Esophagus squamous epithelium (tissue), 5 donors: ENCODE measurements at regions not wholly inside any gene's neighbourhood (a gene's known extent, or its start where the extent isn't known, plus 50 kb on each side); places are given as distances from the start of the nearest gene placed in this dataset.

ENCODE experiments used
- DNase-seq: peaks from one replicate; lab custom pipeline; 2025; lab: John Stamatoyannopoulos, UW
- H3K27ac ChIP-seq, 4 donors: fragments of 200-600 bp; sonication (generic); one replicate each; pipeline ENCODE4 v1.5.1; 2016 to 2019; ENCODE audit warnings: mild to moderate bottlenecking in 1 of 4
- H3K27me3 ChIP-seq, 4 donors: fragments of 200-600 bp; sonication (generic); 1 replicate in 3 of 4; 2 replicates in 1 of 4; pipeline versions ENCODE4 v1.5.1 to v1.6.0; 2017 to 2021; ENCODE audit warnings: antibody characterized with exemption in 1 of 4
- H3K36me3 ChIP-seq, 3 donors: fragments of 200-600 bp; sonication (generic); one replicate each; pipeline ENCODE4 v1.5.1; 2016 to 2019
- H3K4me1 ChIP-seq, 3 donors: fragments of 200-600 bp; sonication (generic); one replicate each; pipeline ENCODE4 v1.5.1; 2017 to 2019
- H3K4me3 ChIP-seq, 4 donors: fragments of 200-600 bp; sonication (generic); 1 replicate in 3 of 4; 2 replicates in 1 of 4; pipeline ENCODE4 v1.5.1; 2016 to 2019; ENCODE audit warnings: mild to moderate bottlenecking in 2 of 4, moderate library complexity in 1 of 4
- H3K9me3 ChIP-seq, 3 donors: fragments of 200-600 bp; sonication (generic); one replicate each; pipeline ENCODE4 v1.5.1; 2016 to 2019
- POLR2A ChIP-seq, 4 donors: fragments of 450-650 bp; IDR thresholded peaks; one replicate each; pipeline ENCODE4 v1.6.1; 2017; ENCODE audit warnings: antibody characterized with exemption in 4 of 4, mild to moderate bottlenecking in 4 of 4, moderate library complexity in 3 of 4
- WGBS, 2 donors: methylation state at CpG; one replicate each; pipeline ENCODE4 v1.1.5; 2018; 5-methylcytosine and 5-hydroxymethylcytosine counted together
- intact Hi-C: fragments of 100-400 bp; cut with DNase I; formaldehyde crosslinking; loops from one replicate; pipeline ENCODE4 v1.15.0; 2022
- small RNA-seq, 4 donors: library from RNA; depleted of rRNA; stranded (forward); fragments of <200 nt; gene quantifications; one replicate each; pipeline ENCODE3, GENCODE V24; 2016
- TF ChIP-seq, protein P1 (sequence below), 6 experiments: fragments of 450-650 bp in 4 of 6; fragments of 200-600 bp in 2 of 6; sonication (generic) in 2 of 6; IDR thresholded peaks; one replicate each; pipeline ENCODE4 v1.5.1; 2016 to 2019; ENCODE audit warnings: antibody characterized with exemption in 6 of 6, mild to moderate bottlenecking in 4 of 6, moderate library complexity in 4 of 6
- donor health status: DM: yes; HTN: yes; CAD: no.

DNA sequence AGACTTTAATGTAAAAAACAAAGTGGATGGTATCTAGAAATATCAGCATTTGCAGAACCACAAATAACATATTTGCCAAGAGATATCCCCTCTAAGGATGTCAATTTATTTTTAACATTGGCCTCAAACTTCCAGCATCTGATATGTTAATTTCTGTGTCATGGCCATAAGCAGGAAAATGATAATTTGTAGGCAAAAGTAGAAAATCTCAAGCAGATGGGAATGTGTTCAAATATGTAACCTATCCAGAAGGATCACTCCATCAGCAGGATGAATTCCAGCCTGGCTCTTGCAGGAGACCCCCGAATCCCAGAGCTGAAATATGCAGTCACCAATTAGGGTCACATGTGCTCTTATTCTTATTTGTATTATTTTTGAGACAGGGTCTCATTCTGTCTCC is 55.4 kb upstream of the PRKX start:
- Histone ChIP-seq H3K36me3 (no peaks in the 10 kb centered on the region), H3K4me1 (no peaks in the 10 kb centered on the region), H3K27ac (no peak overlapping the region), H3K9me3 (no peaks in the 10 kb centered on the region), H3K4me3 (no peak overlapping the region), H3K27me3 (no peaks in the 10 kb centered on the region)
- TF ChIP-seq, protein P1, sequence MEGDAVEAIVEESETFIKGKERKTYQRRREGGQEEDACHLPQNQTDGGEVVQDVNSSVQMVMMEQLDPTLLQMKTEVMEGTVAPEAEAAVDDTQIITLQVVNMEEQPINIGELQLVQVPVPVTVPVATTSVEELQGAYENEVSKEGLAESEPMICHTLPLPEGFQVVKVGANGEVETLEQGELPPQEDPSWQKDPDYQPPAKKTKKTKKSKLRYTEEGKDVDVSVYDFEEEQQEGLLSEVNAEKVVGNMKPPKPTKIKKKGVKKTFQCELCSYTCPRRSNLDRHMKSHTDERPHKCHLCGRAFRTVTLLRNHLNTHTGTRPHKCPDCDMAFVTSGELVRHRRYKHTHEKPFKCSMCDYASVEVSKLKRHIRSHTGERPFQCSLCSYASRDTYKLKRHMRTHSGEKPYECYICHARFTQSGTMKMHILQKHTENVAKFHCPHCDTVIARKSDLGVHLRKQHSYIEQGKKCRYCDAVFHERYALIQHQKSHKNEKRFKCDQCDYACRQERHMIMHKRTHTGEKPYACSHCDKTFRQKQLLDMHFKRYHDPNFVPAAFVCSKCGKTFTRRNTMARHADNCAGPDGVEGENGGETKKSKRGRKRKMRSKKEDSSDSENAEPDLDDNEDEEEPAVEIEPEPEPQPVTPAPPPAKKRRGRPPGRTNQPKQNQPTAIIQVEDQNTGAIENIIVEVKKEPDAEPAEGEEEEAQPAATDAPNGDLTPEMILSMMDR (IDR thresholded peaks at IDR 0.05), result no peak
- TF ChIP-seq POLR2A (IDR thresholded peaks at IDR 0.05), result no peak
- WGBS, 2 donors, result 56 to 63% methylated on average over 1 of the region's 1 CpG
- DNase-seq, result no peak
- intact Hi-C loops, result no loop called here

Small RNAs in the stretch of these regions (small RNA-seq; reads per million reads assigned to genes)
- 0 reads per million in 4 donors for gene RF00401
